B cell (primary cell): ENCODE measurements at regions not wholly inside any gene's neighbourhood (a gene's known extent, or its start where the extent isn't known, plus 50 kb on each side); places are given as distances from the start of the nearest gene placed in this dataset.
"Not testable (repeated sequence)": the region's sequence is repeated elsewhere in the genome, so short reads cannot be mapped to it uniquely, and the experiment has no call there.

Experiments
- ATAC-seq: fragments of 200-7000 bp; cut with Tn5 transposase; one replicate; pipeline ENCODE4 v1.10.0; 2021; ENCODE audit warnings: low read depth, mild to moderate bottlenecking, moderate number of reproducible peaks, moderate library complexity
- CTCF ChIA-PET: fragments of 350-600 bp; sonication (Branson Sonifier 250); formaldehyde crosslinking; loops from one replicate; lab custom pipeline; 2021; ENCODE audit warnings: antibody characterized with exemption, inconsistent platforms; lab: Charles Lee
- POLR2A ChIA-PET: fragments of 350-600 bp; sonication (Branson Sonifier 250); formaldehyde crosslinking; loops from one replicate; lab custom pipeline; 2021; ENCODE audit warnings: antibody characterized with exemption; lab: Charles Lee
- DNase-seq: peaks from one replicate; pipeline ENCODE4 v3.0.0; 2013
- H2AFZ ChIP-seq: 2 replicates; pipeline ENCODE4 v1.6.1; 2012; ENCODE audit warnings: mild to moderate bottlenecking, low read depth, low read length; ENCODE audit not compliant: insufficient read depth, poor library complexity, severe bottlenecking
- H3K27ac ChIP-seq, 2 donors: 1 replicate in 1 of 2; 2 replicates in 1 of 2; pipeline ENCODE4 v1.5.1; 2012 to 2013; ENCODE audit warnings: low read length in 2 of 2, mild to moderate bottlenecking in 2 of 2, moderate library complexity in 1 of 2
- H3K27me3 ChIP-seq, 4 experiments: fragments of 200-600 bp in 1 of 4; sonication (generic) in 1 of 4; replicated peaks in 1 of 4; 1 replicate in 2 of 4; 2 replicates in 2 of 4; pipeline versions ENCODE4 v1.6.1 to v1.7.0; 2013 to 2016; ENCODE audit warnings: low read length in 3 of 4, mild to moderate bottlenecking in 2 of 4, mixed read lengths in 1 of 4, moderate library complexity in 1 of 4; ENCODE audit not compliant: insufficient read depth in 4 of 4, control insufficient read depth in 3 of 4; ENCODE audit errors: control extremely low read depth in 1 of 4
- H3K36me3 ChIP-seq, 2 experiments: replicated peaks in 1 of 2; 1 replicate in 1 of 2; 2 replicates in 1 of 2; pipeline versions ENCODE4 v1.6.1 to v1.7.1; 2013; ENCODE audit warnings: low read length in 1 of 2; ENCODE audit not compliant: insufficient read depth in 2 of 2, control insufficient read depth in 1 of 2; ENCODE audit errors: control extremely low read depth in 1 of 2, extremely low read depth in 1 of 2
- H3K4me1 ChIP-seq, 2 donors: fragments of 200-600 bp in 1 of 2; sonication (generic) in 1 of 2; 1 replicate in 1 of 2; 2 replicates in 1 of 2; pipeline versions ENCODE4 v1.5.1 to v1.6.1; 2013 to 2017; ENCODE audit warnings: low read length in 2 of 2; ENCODE audit not compliant: control insufficient read depth in 2 of 2, insufficient read depth in 2 of 2
- H3K4me2 ChIP-seq: replicated peaks from 2 replicates; pipeline ENCODE3; 2012; ENCODE audit warnings: mild to moderate bottlenecking, low read depth, low read length; ENCODE audit not compliant: poor library complexity, severe bottlenecking
- H3K4me3 ChIP-seq, 5 experiments: fragments of 200-600 bp in 1 of 5; sonication (generic) in 1 of 5; 1 replicate in 3 of 5; 2 replicates in 2 of 5; pipeline versions ENCODE4 v1.5.1 to v1.7.0; 2011 to 2016; ENCODE audit warnings: low read length in 4 of 5, mild to moderate bottlenecking in 4 of 5, low read depth in 2 of 5, control low read depth in 1 of 5, moderate library complexity in 1 of 5; ENCODE audit not compliant: insufficient read depth in 1 of 5; ENCODE audit errors: control extremely low read depth in 1 of 5, extremely low read depth in 1 of 5
- H3K79me2 ChIP-seq: fragments of 200-600 bp; sonication (generic); one replicate; pipeline ENCODE4 v1.6.0; 2016; ENCODE audit warnings: low read length; ENCODE audit not compliant: control insufficient read depth, insufficient read depth
- H3K9ac ChIP-seq: fragments of 200-600 bp; sonication (generic); 2 replicates; pipeline ENCODE4 v1.6.1; 2017; ENCODE audit warnings: mild to moderate bottlenecking, low read length, moderate library complexity
- H3K9me3 ChIP-seq, 3 donors: one replicate each; pipeline versions ENCODE4 v1.6.1 to v1.7.1; 2013; ENCODE audit warnings: low read length in 2 of 3; ENCODE audit not compliant: control insufficient read depth in 2 of 3, insufficient read depth in 1 of 3; ENCODE audit errors: control extremely low read depth in 1 of 3
- H4K20me1 ChIP-seq: 2 replicates; pipeline ENCODE4 v1.6.0; 2012; ENCODE audit warnings: mild to moderate bottlenecking, low read length; ENCODE audit not compliant: insufficient read depth, control insufficient read depth, poor library complexity, severe bottlenecking
- H3K27ac Mint-ChIP-seq: one replicate; pipeline ENCODE4 v1.8.0; 2021; ENCODE audit warnings: mixed read lengths
- H3K27me3 Mint-ChIP-seq: one replicate; pipeline ENCODE4 v1.8.0; 2021; ENCODE audit warnings: mixed read lengths
- H3K4me1 Mint-ChIP-seq: one replicate; pipeline ENCODE4 v1.8.0; 2021; ENCODE audit warnings: mixed read lengths
- H3K4me3 Mint-ChIP-seq: one replicate; pipeline ENCODE4 v1.8.0; 2021; ENCODE audit warnings: mixed read lengths
- H3K9me3 Mint-ChIP-seq: one replicate; pipeline ENCODE4 v1.8.0; 2022; ENCODE audit warnings: mixed read lengths; ENCODE audit not compliant: insufficient read depth
- CTCF ChIP-seq: fragments of 200-600 bp; IDR thresholded peaks from one replicate; pipeline ENCODE4 v1.8.0; 2022; ENCODE audit warnings: antibody characterized with exemption, mild to moderate bottlenecking
- EZH2 ChIP-seq: IDR thresholded peaks from 2 replicates; pipeline ENCODE4 v1.6.1; 2012; ENCODE audit warnings: borderline replicate concordance, low read depth, mild to moderate bottlenecking, moderate library complexity, low read length; ENCODE audit not compliant: insufficient read depth, poor library complexity, severe bottlenecking
- WGBS: methylation state at CpG from one replicate; pipeline ENCODE4 v1.1.5; 2013; ENCODE audit warnings: missing lambda C conversion rate; ENCODE audit not compliant: insufficient coverage; 5-methylcytosine and 5-hydroxymethylcytosine counted together
- intact Hi-C: fragments of 100-400 bp; cut with micrococcal nuclease; formaldehyde crosslinking; loops from one replicate; pipeline ENCODE4 v1.10.0; 2022

- peaks cover 0 to 4% of the 10 kb centered on the region in 2 donors for H3K4me1 ChIP-seq
- TF ChIP-seq EZH2 (no peak), CTCF (no peak)
- H3K4me3 ChIP-seq = no peak overlapping the region
- H3K27ac Mint-ChIP-seq = no peak overlapping the region
- no peak overlapping the region for H3K27ac ChIP-seq
- DNase-seq (no peak), ATAC-seq (no peak)
- H3K9me3 Mint-ChIP-seq = peaks cover 27% of the 10 kb centered on the region
- ChIA-PET POLR2A (no interaction called here), CTCF (interaction anchor here (0.5 kb wide), 1 partner anchor 461 kb away, joined by 3 read pairs; no protein-coding TSS in a partner anchor)
- 60% methylated on average over 2 of the region's 2 CpGs for WGBS
- H3K4me2 ChIP-seq = no peak overlapping the region
- H3K4me1 Mint-ChIP-seq = no peaks in the 10 kb centered on the region
- H2AFZ ChIP-seq = no peak overlapping the region
- no peaks in the 10 kb centered on the region for H4K20me1 ChIP-seq
- H3K4me3 Mint-ChIP-seq = no peak overlapping the region
- no peaks in the 10 kb centered on the region for H3K79me2 ChIP-seq
- no peaks in the 10 kb centered on the region for H3K36me3 ChIP-seq
- intact Hi-C loops = no loop called here
- H3K27me3 ChIP-seq = peaks cover 0 to 16% (median 7%) of the 10 kb centered on the region in 4 experiments
- H3K9ac ChIP-seq = no peak overlapping the region
- peaks cover 9 to 25% (median 19%) of the 10 kb centered on the region in 3 donors for H3K9me3 ChIP-seq
- H3K27me3 Mint-ChIP-seq = peaks cover 42% of the 10 kb centered on the region
These were observed 79.6 kb upstream of the RAB12 start for GRCh38 chr18:8529609-8530008.

GRCh38 chr18:8531084-8531483 lies 78.2 kb upstream of the RAB12 start:
- H3K79me2 ChIP-seq, H3K4me3 ChIP-seq, POLR2A ChIA-PET, ATAC-seq, H4K20me1 ChIP-seq, H3K27me3 ChIP-seq, H3K4me2 ChIP-seq, H3K27ac Mint-ChIP-seq, H3K4me3 Mint-ChIP-seq, H3K9ac ChIP-seq, H3K27ac ChIP-seq, DNase-seq, CTCF ChIA-PET, intact Hi-C loops, H3K4me1 Mint-ChIP-seq, H3K4me1 ChIP-seq, H2AFZ ChIP-seq, H3K36me3 ChIP-seq: not testable (repeated sequence)
- peaks cover 30% of the 10 kb centered on the region for H3K27me3 Mint-ChIP-seq
- H3K9me3 ChIP-seq = peaks cover 9 to 25% (median 16%) of the 10 kb centered on the region in 3 donors
- WGBS = 100% methylated on average over 1 of the region's 2 CpGs
- peaks cover 27% of the 10 kb centered on the region for H3K9me3 Mint-ChIP-seq
